CD14-positive monocyte (primary cell): ENCODE measurements at regions not wholly inside any gene's neighbourhood (a gene's known extent, or its start where the extent isn't known, plus 50 kb on each side); places are given as distances from the start of the nearest gene placed in this dataset.

Source experiments
- DNase-seq, 3 donors: peaks; one replicate each; pipeline ENCODE4 v3.0.0-alpha.2; 2011 to 2022
- H2AFZ ChIP-seq: 2 replicates; pipeline ENCODE4 v1.6.0; 2012; ENCODE audit warnings: mild to moderate bottlenecking, low read depth, low read length, inconsistent platforms; ENCODE audit not compliant: insufficient read depth, poor library complexity, severe bottlenecking
- H3K27ac ChIP-seq, 2 donors: 1 replicate in 1 of 2; 2 replicates in 1 of 2; pipeline ENCODE4 v1.5.1; 2012 to 2013; ENCODE audit warnings: low read length in 2 of 2, control low read depth in 1 of 2, inconsistent platforms in 1 of 2, low read depth in 1 of 2, mild to moderate bottlenecking in 1 of 2
- H3K27me3 ChIP-seq, 2 donors: one replicate each; pipeline versions ENCODE4 v1.6.0 to v1.6.1; 2011 to 2013; ENCODE audit warnings: low read length in 2 of 2; ENCODE audit not compliant: control insufficient read depth in 2 of 2, insufficient read depth in 2 of 2
- H3K36me3 ChIP-seq, 2 donors: replicated peaks in 1 of 2; 1 replicate in 1 of 2; 2 replicates in 1 of 2; pipeline versions ENCODE4 v1.5.1 to v1.6.1; 2012 to 2013; ENCODE audit warnings: low read length in 2 of 2, control low read depth in 1 of 2, inconsistent platforms in 1 of 2, mild to moderate bottlenecking in 1 of 2; ENCODE audit not compliant: insufficient read depth in 2 of 2, control insufficient read depth in 1 of 2
- H3K4me1 ChIP-seq, 2 donors: 1 replicate in 1 of 2; 2 replicates in 1 of 2; pipeline versions ENCODE4 v1.5.1 to v1.6.1; 2012 to 2013; ENCODE audit warnings: low read length in 2 of 2, control low read depth in 1 of 2, inconsistent platforms in 1 of 2, mild to moderate bottlenecking in 1 of 2, moderate library complexity in 1 of 2; ENCODE audit not compliant: insufficient read depth in 2 of 2, control insufficient read depth in 1 of 2
- H3K4me2 ChIP-seq: replicated peaks from 2 replicates; pipeline ENCODE3; 2012; ENCODE audit warnings: low read length, moderate library complexity, mild to moderate bottlenecking; ENCODE audit not compliant: poor library complexity, severe bottlenecking; ENCODE audit errors: extremely low read depth
- H3K4me3 ChIP-seq, 3 experiments: fragments of 200-600 bp in 1 of 3; sonication (generic) in 1 of 3; replicated peaks in 1 of 3; 1 replicate in 2 of 3; 2 replicates in 1 of 3; pipeline ENCODE4 v1.5.1; 2011 to 2013; ENCODE audit warnings: low read length in 3 of 3, mild to moderate bottlenecking in 3 of 3, control low read depth in 2 of 3, low read depth in 2 of 3, inconsistent platforms in 1 of 3, moderate library complexity in 1 of 3
- H3K79me2 ChIP-seq: 2 replicates; pipeline ENCODE4 v1.6.0; 2012; ENCODE audit warnings: mild to moderate bottlenecking, control low read depth, inconsistent platforms, low read length, moderate library complexity; ENCODE audit not compliant: insufficient read depth
- H3K9ac ChIP-seq: 2 replicates; pipeline ENCODE4 v1.6.0; 2017; ENCODE audit warnings: low read length, mild to moderate bottlenecking; ENCODE audit not compliant: insufficient read depth, poor library complexity, severe bottlenecking
- H3K9me3 ChIP-seq, 2 donors: replicated peaks in 1 of 2; 1 replicate in 1 of 2; 2 replicates in 1 of 2; pipeline versions ENCODE4 v1.5.1 to v1.6.1; 2012 to 2013; ENCODE audit warnings: low read length in 2 of 2, control low read depth in 1 of 2; ENCODE audit not compliant: control insufficient read depth in 1 of 2, insufficient read depth in 1 of 2
- H4K20me1 ChIP-seq: 2 replicates; pipeline ENCODE4 v1.6.0; 2012; ENCODE audit warnings: mild to moderate bottlenecking, low read length, control low read depth, moderate library complexity; ENCODE audit not compliant: insufficient read depth
- H3K27ac Mint-ChIP-seq, 7 donors: one replicate each; pipeline ENCODE4 v1.8.0; 2020; ENCODE audit warnings: mild to moderate bottlenecking in 7 of 7, mixed read lengths in 7 of 7, moderate library complexity in 6 of 7, inconsistent platforms in 2 of 7
- H3K27me3 Mint-ChIP-seq, 3 donors: one replicate each; pipeline ENCODE4 v1.8.0; 2021 to 2022; ENCODE audit warnings: low read depth in 3 of 3, mild to moderate bottlenecking in 3 of 3, mixed read lengths in 3 of 3, moderate library complexity in 3 of 3, inconsistent platforms in 1 of 3
- H3K36me3 Mint-ChIP-seq, 2 donors: one replicate each; pipeline ENCODE4 v1.8.0; 2020; ENCODE audit warnings: mixed read lengths in 2 of 2, inconsistent platforms in 1 of 2, mild to moderate bottlenecking in 1 of 2
- H3K4me1 Mint-ChIP-seq: one replicate; pipeline ENCODE4 v1.8.0; 2020; ENCODE audit warnings: mild to moderate bottlenecking, mixed read lengths
- H3K4me3 Mint-ChIP-seq, 2 donors: one replicate each; pipeline ENCODE4 v1.8.0; 2020; ENCODE audit warnings: mild to moderate bottlenecking in 2 of 2, mixed read lengths in 2 of 2, moderate library complexity in 1 of 2
- H3K9me3 Mint-ChIP-seq, 7 donors: one replicate each; pipeline ENCODE4 v1.8.0; 2020 to 2022; ENCODE audit warnings: mixed read lengths in 7 of 7, mild to moderate bottlenecking in 6 of 7, moderate library complexity in 6 of 7, inconsistent platforms in 2 of 7
- whole genome bisulfite sequencing: methylation state at CpG from one replicate; pipeline ENCODE4 v1.1.5; 2013; ENCODE audit warnings: missing lambda C conversion rate; ENCODE audit not compliant: insufficient coverage; 5-methylcytosine and 5-hydroxymethylcytosine counted together
- intact Hi-C, 2 donors: fragments of 100-400 bp; cut with micrococcal nuclease; formaldehyde crosslinking; loops; one replicate each; pipeline versions ENCODE4 v1.15.0 to v1.15.1; 2023
- TF ChIP-seq, protein P1 (sequence below): fragments of 200-600 bp; IDR thresholded peaks from one replicate; pipeline ENCODE4 v1.8.0; 2022; ENCODE audit warnings: antibody characterized with exemption, mild to moderate bottlenecking

DNA sequence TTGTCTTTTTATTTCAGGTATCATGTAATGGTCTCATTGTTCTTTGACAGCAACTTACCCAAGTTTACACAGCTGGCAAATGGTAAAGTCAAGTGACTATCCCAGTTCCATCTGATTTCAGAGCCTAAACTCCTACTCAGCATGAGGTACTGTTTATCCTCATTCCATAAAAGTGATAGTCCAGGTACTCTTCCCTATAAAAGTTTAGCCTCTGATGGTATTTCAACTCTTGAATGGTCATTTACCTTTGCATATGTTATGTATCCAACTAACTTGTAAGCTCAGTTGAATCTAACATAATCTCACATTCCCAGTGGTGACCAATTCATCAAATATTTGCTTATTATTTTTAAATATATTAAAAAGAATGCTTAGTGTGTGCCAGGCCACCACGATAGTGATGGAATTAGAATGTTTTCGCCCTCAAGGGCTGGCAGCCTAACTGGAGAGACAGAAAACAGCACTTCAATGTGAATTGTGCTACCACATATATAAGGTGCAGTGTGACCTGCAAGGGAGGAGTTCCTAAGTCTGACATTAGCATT is 307.1 kb downstream of the CTH start:
- no peak for DNase-seq
- H3K27me3 Mint-ChIP-seq: peaks cover 0 to 3% (median 2%) of the 10 kb centered on the region in 3 donors
- peaks cover 0 to 2% (median 0%) of the 10 kb centered on the region in 7 donors for H3K9me3 Mint-ChIP-seq
- no peaks in the 10 kb centered on the region for H3K9me3 ChIP-seq
- intact Hi-C loops: no loop called here
- no peaks in the 10 kb centered on the region for H3K27me3 ChIP-seq
- H3K4me3 ChIP-seq: no peak overlapping the region
- H3K36me3 ChIP-seq: no peaks in the 10 kb centered on the region
- no peak overlapping the region for H3K27ac ChIP-seq
- H3K4me1 ChIP-seq: no peaks in the 10 kb centered on the region
- TF ChIP-seq, protein P1, sequence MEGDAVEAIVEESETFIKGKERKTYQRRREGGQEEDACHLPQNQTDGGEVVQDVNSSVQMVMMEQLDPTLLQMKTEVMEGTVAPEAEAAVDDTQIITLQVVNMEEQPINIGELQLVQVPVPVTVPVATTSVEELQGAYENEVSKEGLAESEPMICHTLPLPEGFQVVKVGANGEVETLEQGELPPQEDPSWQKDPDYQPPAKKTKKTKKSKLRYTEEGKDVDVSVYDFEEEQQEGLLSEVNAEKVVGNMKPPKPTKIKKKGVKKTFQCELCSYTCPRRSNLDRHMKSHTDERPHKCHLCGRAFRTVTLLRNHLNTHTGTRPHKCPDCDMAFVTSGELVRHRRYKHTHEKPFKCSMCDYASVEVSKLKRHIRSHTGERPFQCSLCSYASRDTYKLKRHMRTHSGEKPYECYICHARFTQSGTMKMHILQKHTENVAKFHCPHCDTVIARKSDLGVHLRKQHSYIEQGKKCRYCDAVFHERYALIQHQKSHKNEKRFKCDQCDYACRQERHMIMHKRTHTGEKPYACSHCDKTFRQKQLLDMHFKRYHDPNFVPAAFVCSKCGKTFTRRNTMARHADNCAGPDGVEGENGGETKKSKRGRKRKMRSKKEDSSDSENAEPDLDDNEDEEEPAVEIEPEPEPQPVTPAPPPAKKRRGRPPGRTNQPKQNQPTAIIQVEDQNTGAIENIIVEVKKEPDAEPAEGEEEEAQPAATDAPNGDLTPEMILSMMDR: no peak
- WGBS: no CpG with 5 or more reads among the region's 2 CpGs
- H3K4me1 Mint-ChIP-seq: no peaks in the 10 kb centered on the region
- H3K4me2 ChIP-seq: no peak overlapping the region
- no peaks in the 10 kb centered on the region for H3K79me2 ChIP-seq
- H3K36me3 Mint-ChIP-seq: no peaks in the 10 kb centered on the region
- no peaks in the 10 kb centered on the region for H4K20me1 ChIP-seq
- H3K9ac ChIP-seq: no peak overlapping the region
- H3K4me3 Mint-ChIP-seq: no peak overlapping the region
- no peak overlapping the region for H2AFZ ChIP-seq
- no peak overlapping the region for H3K27ac Mint-ChIP-seq

DNA sequence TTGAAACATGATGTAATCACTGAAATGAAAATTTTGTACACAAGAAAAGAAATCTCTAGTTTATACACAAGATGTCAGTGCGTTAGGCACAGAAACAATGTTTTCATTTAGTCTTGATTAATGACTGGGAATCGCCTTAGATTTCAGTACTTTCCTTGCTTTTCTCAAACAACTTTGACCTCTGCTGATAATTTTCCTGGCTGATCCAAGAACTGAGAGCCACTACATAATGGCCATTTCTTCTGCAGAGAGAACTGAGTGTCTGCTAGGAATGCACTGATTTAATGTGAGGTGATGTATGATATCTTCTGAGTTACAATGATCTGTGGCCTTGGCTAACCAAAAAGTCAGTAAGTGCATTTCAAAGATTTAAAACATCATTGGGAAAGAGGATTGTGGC is 308.1 kb downstream of the CTH start:
- WGBS: no CpG with 5 or more reads among the region's 2 CpGs
- H3K36me3 Mint-ChIP-seq: no peaks in the 10 kb centered on the region
- no peak overlapping the region for H3K4me3 Mint-ChIP-seq
- H3K4me1 ChIP-seq: no peaks in the 10 kb centered on the region
- H4K20me1 ChIP-seq: no peaks in the 10 kb centered on the region
- no peak overlapping the region for H3K27ac Mint-ChIP-seq
- TF ChIP-seq, protein P1: no peak
- no peak for DNase-seq
- H3K9me3 ChIP-seq: no peaks in the 10 kb centered on the region
- H3K4me2 ChIP-seq: no peak overlapping the region
- H3K27ac ChIP-seq: no peak overlapping the region
- peaks cover 0 to 2% (median 0%) of the 10 kb centered on the region in 7 donors for H3K9me3 Mint-ChIP-seq
- H3K27me3 ChIP-seq: no peaks in the 10 kb centered on the region
- no peaks in the 10 kb centered on the region for H3K4me1 Mint-ChIP-seq
- no peaks in the 10 kb centered on the region for H3K36me3 ChIP-seq
- H3K79me2 ChIP-seq: no peaks in the 10 kb centered on the region
- no peak overlapping the region for H3K9ac ChIP-seq
- no peak overlapping the region for H2AFZ ChIP-seq
- intact Hi-C loops: no loop called here
- no peak overlapping the region for H3K4me3 ChIP-seq
- peaks cover 0 to 3% (median 2%) of the 10 kb centered on the region in 3 donors for H3K27me3 Mint-ChIP-seq
